Endodermal cell (in vitro differentiated cells): ENCODE measurements at regions not wholly inside any gene's neighbourhood (a gene's known extent, or its start where the extent isn't known, plus 50 kb on each side); places are given as distances from the start of the nearest gene placed in this dataset.

Experiments
- DNase-seq: peaks from one replicate; pipeline ENCODE4 v3.0.0-alpha.2; 2017
- H3K27ac ChIP-seq: 2 replicates; pipeline ENCODE4 v1.5.1; 2013; ENCODE audit warnings: mild to moderate bottlenecking, low read depth, low read length, moderate library complexity
- H3K27me3 ChIP-seq: 2 replicates; pipeline ENCODE4 v1.6.1; 2013; ENCODE audit warnings: mild to moderate bottlenecking, low read length, moderate library complexity; ENCODE audit not compliant: insufficient read depth, control insufficient read depth, poor library complexity, severe bottlenecking
- H3K36me3 ChIP-seq: 2 replicates; pipeline ENCODE4 v1.7.0; 2013; ENCODE audit warnings: mild to moderate bottlenecking, low read length, moderate library complexity; ENCODE audit not compliant: control insufficient read depth, insufficient read depth
- H3K4me1 ChIP-seq: one replicate; pipeline ENCODE4 v1.7.0; 2013; ENCODE audit warnings: low read length; ENCODE audit not compliant: control insufficient read depth, insufficient read depth
- H3K4me3 ChIP-seq: 2 replicates; pipeline ENCODE4 v1.5.1; 2013; ENCODE audit warnings: mild to moderate bottlenecking, low read length, moderate library complexity
- H3K9ac ChIP-seq: 2 replicates; pipeline ENCODE4 v1.6.1; 2013; ENCODE audit warnings: mild to moderate bottlenecking, low read length, moderate library complexity; ENCODE audit not compliant: poor library complexity, severe bottlenecking; ENCODE audit errors: extremely low read depth
- H3K9me3 ChIP-seq: 2 replicates; pipeline ENCODE4 v1.6.1; 2013; ENCODE audit warnings: mild to moderate bottlenecking, low read length, moderate library complexity; ENCODE audit not compliant: control insufficient read depth
- H3K27ac Mint-ChIP-seq: 2 replicates; pipeline ENCODE4 v1.8.0; 2020; ENCODE audit warnings: mixed read lengths
- H3K27me3 Mint-ChIP-seq: 2 replicates; pipeline ENCODE4 v1.8.0; 2021; ENCODE audit warnings: mild to moderate bottlenecking, mixed read lengths; ENCODE audit not compliant: insufficient read depth
- H3K36me3 Mint-ChIP-seq: 2 replicates; pipeline ENCODE4 v1.8.0; 2020; ENCODE audit warnings: low read depth, mixed read lengths
- H3K4me1 Mint-ChIP-seq: 2 replicates; pipeline ENCODE4 v1.8.0; 2020; ENCODE audit warnings: mixed read lengths
- H3K4me3 Mint-ChIP-seq: 2 replicates; pipeline ENCODE4 v1.8.0; 2020; ENCODE audit warnings: mild to moderate bottlenecking, moderate library complexity, mixed read lengths
- H3K9me3 Mint-ChIP-seq: 2 replicates; pipeline ENCODE4 v1.8.0; 2020; ENCODE audit warnings: mild to moderate bottlenecking, mixed read lengths
- WGBS, 2 experiments: methylation state at CpG; one replicate each; pipeline versions ENCODE4 v1.1.5 to v1.1.7; 2013; ENCODE audit warnings: missing lambda C conversion rate in 2 of 2, mixed read lengths in 1 of 2; ENCODE audit not compliant: insufficient coverage in 1 of 2, insufficient read length in 1 of 2; 5-methylcytosine and 5-hydroxymethylcytosine counted together
- TF ChIP-seq, protein P1 (sequence below): fragments of 200-600 bp; sonication (generic); conservative IDR thresholded peaks from 2 replicates; pipeline ENCODE4 v1.5.0; 2021; ENCODE audit warnings: antibody characterized with exemption, mild to moderate bottlenecking

DNA sequence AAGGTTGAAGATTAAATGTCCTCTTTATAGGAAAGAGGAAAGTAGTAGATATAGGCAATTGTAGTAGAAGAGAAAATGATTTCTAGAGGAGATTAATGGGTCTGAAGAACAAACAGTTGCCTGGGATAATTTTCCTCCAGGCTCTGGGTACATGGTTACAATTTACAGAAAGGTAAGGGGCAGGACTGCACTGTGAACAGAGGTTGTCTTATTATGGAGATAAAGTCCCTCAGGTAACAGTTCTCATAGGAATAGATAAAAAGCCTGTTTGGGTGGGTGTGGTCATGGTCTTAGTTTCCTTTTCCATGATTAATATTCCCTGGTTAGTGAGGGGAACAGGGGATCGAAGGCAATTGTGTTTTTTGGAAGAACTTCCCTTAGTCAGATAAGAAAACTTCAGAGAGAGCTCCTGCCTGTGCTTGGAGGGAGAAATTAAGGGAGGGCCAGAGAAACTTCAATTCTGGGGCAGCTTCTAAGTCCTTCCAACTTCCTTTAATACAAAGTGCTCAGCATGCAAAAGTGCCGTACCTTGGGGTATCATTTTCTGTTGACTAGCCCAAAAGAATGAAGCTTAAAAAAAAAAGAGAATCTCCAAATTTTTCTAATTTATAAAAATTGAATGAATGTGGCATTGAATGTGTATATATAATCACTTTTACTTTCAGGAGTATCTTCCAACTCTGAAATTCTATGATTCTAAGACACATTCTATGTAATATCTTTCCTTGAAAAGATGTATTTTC lies 295.4 kb upstream of the USP25 start:
- no peaks in the 10 kb centered on the region for H3K27me3 Mint-ChIP-seq
- no peak overlapping the region for H3K27ac Mint-ChIP-seq

DNA sequence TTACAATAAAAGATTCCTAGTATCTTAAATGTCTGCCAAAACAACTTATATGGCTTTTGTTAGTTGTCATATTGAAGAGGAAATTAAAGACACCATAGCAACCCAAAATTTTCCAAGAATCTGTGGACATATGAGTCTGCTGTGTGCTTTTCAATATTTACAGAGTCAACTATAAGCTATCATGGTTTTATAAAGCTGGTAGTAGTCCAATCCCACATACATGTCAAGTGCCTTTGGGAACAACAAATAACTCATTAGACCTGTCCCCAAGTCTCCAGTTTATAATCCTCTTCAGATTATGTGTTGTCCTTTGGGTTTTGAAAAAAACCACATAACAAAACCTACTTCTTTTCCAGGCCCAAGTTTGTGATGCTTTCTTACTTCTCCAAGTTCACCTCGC lies 293.8 kb upstream of the USP25 start:
- H3K4me1 ChIP-seq = no peaks in the 10 kb centered on the region
- H3K36me3 ChIP-seq = no peaks in the 10 kb centered on the region
- no peak for DNase-seq
- TF ChIP-seq, protein P1, sequence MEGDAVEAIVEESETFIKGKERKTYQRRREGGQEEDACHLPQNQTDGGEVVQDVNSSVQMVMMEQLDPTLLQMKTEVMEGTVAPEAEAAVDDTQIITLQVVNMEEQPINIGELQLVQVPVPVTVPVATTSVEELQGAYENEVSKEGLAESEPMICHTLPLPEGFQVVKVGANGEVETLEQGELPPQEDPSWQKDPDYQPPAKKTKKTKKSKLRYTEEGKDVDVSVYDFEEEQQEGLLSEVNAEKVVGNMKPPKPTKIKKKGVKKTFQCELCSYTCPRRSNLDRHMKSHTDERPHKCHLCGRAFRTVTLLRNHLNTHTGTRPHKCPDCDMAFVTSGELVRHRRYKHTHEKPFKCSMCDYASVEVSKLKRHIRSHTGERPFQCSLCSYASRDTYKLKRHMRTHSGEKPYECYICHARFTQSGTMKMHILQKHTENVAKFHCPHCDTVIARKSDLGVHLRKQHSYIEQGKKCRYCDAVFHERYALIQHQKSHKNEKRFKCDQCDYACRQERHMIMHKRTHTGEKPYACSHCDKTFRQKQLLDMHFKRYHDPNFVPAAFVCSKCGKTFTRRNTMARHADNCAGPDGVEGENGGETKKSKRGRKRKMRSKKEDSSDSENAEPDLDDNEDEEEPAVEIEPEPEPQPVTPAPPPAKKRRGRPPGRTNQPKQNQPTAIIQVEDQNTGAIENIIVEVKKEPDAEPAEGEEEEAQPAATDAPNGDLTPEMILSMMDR = no peak
- Mint-ChIP-seq H3K27ac (no peak overlapping the region), H3K4me3 (no peak overlapping the region), H3K36me3 (no peaks in the 10 kb centered on the region), H3K9me3 (peaks cover 4% of the 10 kb centered on the region), H3K27me3 (no peaks in the 10 kb centered on the region), H3K4me1 (peaks cover 4% of the 10 kb centered on the region)
- no peaks in the 10 kb centered on the region for H3K27me3 ChIP-seq
- WGBS, 2 experiments = 90 to 100% methylated on average over 1 of the region's 1 CpG
- peaks cover 12% of the 10 kb centered on the region for H3K9me3 ChIP-seq
- H3K9ac ChIP-seq = no peak overlapping the region
- H3K4me3 ChIP-seq = no peak overlapping the region
- H3K27ac ChIP-seq = no peak overlapping the region

More for the DNA sequence above, 295.4 kb upstream of the USP25 start:
- DNase-seq = no peak
- peaks cover 4% of the 10 kb centered on the region for H3K9me3 Mint-ChIP-seq
- peaks cover 15% of the 10 kb centered on the region for H3K4me1 Mint-ChIP-seq
- Histone ChIP-seq H3K4me3 (no peak overlapping the region), H3K36me3 (no peaks in the 10 kb centered on the region), H3K9ac (no peak overlapping the region), H3K9me3 (peaks cover 12% of the 10 kb centered on the region), H3K27ac (no peak overlapping the region), H3K4me1 (peaks cover 4% of the 10 kb centered on the region), H3K27me3 (no peaks in the 10 kb centered on the region)
- TF ChIP-seq, protein P1 = no peak
- WGBS, 2 experiments = 93% methylated on average over 2 of the region's 2 CpGs; no CpG with 5 or more reads in 1 of the 2 experiments
- H3K36me3 Mint-ChIP-seq = no peaks in the 10 kb centered on the region
- H3K4me3 Mint-ChIP-seq = no peak overlapping the region

DNA sequence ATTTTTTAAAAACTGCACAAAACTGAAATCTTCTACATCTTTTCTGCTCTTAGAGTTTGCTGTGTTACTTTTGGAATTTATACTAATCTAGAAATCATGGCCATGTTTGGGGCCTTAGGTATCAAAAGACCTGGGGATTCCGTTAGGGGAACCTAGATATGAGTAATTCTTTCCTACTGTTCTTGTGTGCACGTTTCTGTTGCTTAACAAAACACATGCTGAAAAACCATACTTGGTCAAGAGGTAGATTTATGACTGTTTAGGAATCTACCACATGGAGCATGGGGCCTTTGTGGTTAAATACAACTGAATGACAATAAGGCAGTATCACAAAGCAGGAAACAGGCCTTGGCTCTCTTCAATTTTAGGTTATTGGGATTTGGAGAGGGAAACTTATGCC lies 291.9 kb upstream of the USP25 start:
- H3K9ac ChIP-seq = no peak overlapping the region
- no peaks in the 10 kb centered on the region for H3K36me3 ChIP-seq
- TF ChIP-seq, protein P1 = no peak
- no peak overlapping the region for H3K4me3 ChIP-seq
- 33 to 66% methylated on average over 1 to 2 of the region's 2 CpGs for WGBS, 2 experiments
- Mint-ChIP-seq H3K27ac (no peak overlapping the region), H3K36me3 (no peaks in the 10 kb centered on the region), H3K27me3 (no peaks in the 10 kb centered on the region), H3K4me3 (no peak overlapping the region), H3K4me1 (no peaks in the 10 kb centered on the region), H3K9me3 (peaks cover 4% of the 10 kb centered on the region)
- no peak for DNase-seq
- peaks cover 12% of the 10 kb centered on the region for H3K9me3 ChIP-seq
- H3K27ac ChIP-seq = no peak overlapping the region
- H3K4me1 ChIP-seq = no peaks in the 10 kb centered on the region
- H3K27me3 ChIP-seq = no peaks in the 10 kb centered on the region
